Erythroblast (primary cell): ENCODE measurements at regions not wholly inside any gene's neighbourhood (a gene's known extent, or its start where the extent isn't known, plus 50 kb on each side); places are given as distances from the start of the nearest gene placed in this dataset.

ENCODE experiments used
- GATA1 ChIP-seq: IDR thresholded peaks from 2 replicates; pipeline ENCODE4 v1.6.1; 2011; ENCODE audit warnings: low read depth, mild to moderate bottlenecking, control low read depth, low read length, moderate library complexity
- POLR2A ChIP-seq: IDR thresholded peaks from 2 replicates; pipeline ENCODE4 v1.6.1; 2011; ENCODE audit warnings: mild to moderate bottlenecking, low read length

- TF ChIP-seq POLR2A = no peak
- TF ChIP-seq GATA1 = no peak
These were observed 129.7 kb downstream of the ADRA2A start for GRCh38 chr10:111206521-111206920.
